HL-60/S4 (cell line): ENCODE measurements at regions not wholly inside any gene's neighbourhood (a gene's known extent, or its start where the extent isn't known, plus 50 kb on each side); places are given as distances from the start of the nearest gene placed in this dataset.

Experiments used
- in situ Hi-C: fragments of 300-500 bp; cut with MboI; formaldehyde crosslinking; loops from 2 replicates; pipeline ENCODE4 v1.14.3; 2022; ENCODE audit warnings: low sequenced_read_pairs

DNA sequence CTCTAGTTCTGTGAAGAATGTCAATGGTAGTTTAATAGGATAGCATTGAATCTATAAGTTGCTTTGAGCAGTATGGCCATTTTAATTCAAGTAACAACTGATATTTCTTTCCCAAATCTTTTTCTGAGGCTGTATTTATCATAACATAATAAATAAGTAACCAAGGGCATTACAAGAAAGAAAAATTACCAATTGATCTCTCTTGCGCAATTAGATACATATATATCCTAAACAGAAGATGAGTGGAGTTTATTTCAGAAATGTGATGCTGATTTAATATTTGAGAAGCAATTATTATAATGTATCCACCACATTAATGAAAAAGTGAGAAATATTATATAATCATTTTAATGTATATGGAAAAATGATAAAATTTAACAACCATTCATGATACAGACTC, 802.5 kb upstream of the AGA start:
- in situ Hi-C loops, result no loop called here

GRCh38 chr4:178255172-178255571, 812.9 kb upstream of the AGA start:
- in situ Hi-C loops, result no loop called here

DNA sequence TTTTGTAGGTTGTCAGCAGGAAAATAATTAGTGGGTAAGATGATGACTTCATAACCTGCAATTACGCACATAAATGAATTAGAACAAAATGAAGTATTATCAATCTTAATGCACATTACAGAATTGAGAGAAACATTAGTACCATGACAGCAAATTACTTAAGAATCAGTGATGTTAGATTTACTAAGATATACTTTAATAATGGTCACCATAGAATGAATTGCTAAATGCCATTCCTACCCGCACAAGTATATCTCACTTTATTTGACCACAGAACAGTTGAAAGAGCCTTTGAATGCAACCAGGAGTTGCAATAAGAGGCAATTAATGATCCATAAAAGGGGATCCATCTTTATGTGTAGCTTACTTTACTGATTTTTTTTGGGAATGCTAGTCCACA, 816.4 kb upstream of the AGA start:
- in situ Hi-C loops, result no loop called here

DNA sequence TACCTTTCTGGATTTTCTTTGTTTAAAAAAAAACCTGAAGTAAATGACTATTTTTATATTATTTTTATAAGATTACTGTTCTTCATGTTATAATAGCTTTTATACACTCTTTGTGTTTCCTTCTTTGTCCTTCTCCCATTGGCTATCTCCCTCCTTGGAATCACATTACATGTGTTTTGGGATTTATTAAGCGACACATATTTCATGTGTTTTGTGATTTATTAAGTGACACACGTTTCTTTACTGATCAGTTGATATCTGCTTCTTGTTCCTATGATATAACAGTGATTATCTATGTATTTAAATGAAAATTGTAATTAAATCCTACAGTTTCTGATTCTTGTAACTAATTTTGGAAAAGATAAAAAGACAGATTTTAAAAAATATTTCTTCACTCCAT, 817.3 kb upstream of the AGA start:
- in situ Hi-C loops, result no loop called here

DNA sequence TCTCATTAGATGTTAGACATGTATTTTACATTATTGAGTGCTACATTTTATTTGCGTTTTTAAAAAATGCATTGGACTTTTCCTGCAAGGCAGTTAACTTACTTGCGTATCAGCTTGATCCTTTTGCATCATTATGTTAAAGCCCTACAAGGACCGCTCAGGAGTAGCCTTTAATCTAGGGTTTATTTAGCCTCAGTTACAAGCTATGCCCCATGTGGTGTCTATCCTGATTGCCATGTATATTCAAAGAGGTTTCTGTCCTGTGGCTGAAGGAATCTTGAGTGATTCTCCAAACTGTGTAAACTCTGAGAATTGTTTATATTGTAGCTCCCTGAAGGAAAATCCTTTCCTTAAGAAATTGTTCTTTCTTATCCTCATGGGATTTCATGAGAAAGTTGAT, 821.8 kb upstream of the AGA start:
- in situ Hi-C loops, result no loop called here

DNA sequence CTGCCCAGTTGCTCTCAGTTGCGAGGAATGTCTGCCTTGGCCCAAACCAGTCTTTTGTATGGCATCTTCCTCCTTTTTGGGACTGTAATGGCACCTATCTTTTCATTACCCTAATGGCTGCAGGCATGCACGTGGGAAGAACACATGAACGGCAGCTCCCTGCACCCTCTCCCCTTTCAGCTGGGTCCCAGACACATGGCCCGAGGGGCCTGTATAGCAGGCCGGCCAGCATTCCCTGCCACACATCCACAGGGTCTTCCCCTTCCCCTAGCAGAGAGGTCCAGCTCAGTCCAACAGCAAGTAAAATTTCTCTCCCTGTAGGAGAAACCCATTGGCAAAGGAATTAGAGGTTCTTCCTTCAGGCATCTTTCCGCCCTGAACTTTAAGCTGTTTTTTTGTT, 829.1 kb upstream of the AGA start:
- in situ Hi-C loops, result no loop called here

- in situ Hi-C loops, result no loop called here
These were observed 830.9 kb upstream of the AGA start for GRCh38 chr4:178273168-178273567.

DNA sequence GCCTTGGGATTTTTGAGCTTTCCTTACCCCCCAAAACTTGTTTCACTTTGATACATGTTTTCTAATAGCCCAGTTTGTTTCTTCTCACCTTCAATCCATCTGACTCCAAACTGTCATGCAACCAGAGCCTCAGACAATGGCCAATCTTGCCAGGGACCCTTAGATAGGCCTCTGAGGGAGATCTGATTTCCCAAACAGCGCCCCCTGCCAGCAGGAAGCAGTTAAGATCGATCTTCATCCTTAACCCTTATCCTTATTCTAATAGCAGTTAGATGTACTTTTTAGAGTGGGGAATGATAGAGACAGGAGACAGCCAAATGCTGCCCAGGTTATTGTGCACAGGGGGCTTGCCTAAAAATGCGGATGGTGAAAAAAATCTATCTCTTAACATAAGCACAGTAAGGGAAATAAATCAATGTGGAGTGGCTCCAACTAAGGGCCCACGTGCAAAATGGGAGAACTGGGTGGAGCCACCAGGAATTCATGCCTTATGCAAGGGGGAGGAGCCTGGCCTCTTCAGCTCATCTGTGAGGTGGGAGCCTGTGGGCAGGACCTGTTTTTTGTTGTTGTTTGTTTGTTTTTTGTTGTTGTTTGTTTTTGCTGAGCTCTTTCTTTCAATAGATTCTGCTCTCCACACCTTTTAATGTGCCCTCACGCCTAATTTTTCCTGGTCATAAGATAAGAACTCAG, 833.6 kb upstream of the AGA start:
- in situ Hi-C loops, result no loop called here

DNA sequence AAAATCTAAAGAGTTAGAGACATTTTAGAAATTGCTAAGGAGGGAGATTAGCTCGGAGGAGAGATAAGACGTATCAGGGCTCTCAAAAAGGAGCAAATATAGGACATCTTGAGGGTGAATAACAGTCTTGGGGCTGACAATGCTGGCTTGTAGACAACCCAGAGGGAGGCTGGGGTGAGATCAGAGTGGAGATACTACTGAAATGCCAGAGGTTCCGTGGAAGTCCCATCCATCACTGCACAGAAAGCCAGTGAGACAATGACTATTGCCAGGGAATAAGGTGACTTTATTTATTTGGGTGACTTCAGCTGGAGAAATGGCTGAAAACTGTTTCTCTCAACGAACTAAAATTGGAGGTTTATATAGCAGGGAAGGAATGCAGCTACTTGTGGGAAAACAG, 838.1 kb upstream of the AGA start:
- in situ Hi-C loops, result no loop called here

GRCh38 chr4:178288462-178288861, 846.2 kb upstream of the AGA start:
- in situ Hi-C loops, result no loop called here

- in situ Hi-C loops, result no loop called here
These were observed 851.4 kb upstream of the AGA start for GRCh38 chr4:178293601-178294000.

- in situ Hi-C loops, result no loop called here
These were observed 854.4 kb upstream of the AGA start for GRCh38 chr4:178296669-178297068.

DNA sequence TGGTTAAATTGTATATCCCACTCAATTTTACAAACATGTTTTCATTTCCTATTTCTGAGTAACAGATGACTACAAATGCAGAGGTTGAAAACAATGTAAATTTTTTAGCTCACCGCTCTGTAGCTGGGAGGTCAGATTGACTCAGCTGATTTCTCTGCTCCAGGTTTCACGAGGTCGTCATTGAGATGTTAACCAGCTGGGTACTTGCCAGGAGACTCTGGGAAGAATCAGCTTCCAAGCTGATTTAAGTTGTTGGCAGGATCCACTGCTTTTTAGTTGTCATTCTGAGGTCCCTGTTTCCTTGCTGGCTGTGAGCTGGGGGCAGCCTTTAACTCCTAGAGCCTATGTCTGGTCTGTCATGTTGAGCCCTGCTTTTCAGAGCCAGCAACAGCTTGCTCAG, 864.3 kb upstream of the AGA start:
- in situ Hi-C loops, result no loop called here

DNA sequence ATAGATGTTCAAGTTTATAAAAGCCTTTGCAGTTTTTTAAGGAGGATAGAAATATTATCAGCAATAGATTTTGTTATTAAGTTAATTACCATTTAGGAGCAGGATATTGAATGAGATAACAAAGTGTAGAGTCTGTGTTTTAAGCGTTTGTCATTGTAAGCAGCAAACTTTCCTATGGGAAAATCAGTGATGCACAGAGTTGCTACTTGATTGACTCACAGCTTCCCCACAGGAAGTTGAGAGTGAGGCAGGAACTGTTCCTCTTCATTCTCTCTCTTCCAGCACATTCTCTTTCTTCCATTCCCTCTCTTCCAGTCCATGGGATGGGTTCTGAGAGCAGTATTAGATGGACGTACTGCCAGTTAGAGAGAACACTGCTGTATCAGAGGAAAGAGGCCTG, 867.7 kb upstream of the AGA start:
- in situ Hi-C loops, result no loop called here

- in situ Hi-C loops, result no loop called here
These were observed 869.8 kb upstream of the AGA start for GRCh38 chr4:178311997-178312396.

- in situ Hi-C loops, result no loop called here
These were observed 872.0 kb upstream of the AGA start for GRCh38 chr4:178314287-178314686.

GRCh38 chr4:178316211-178316610, 874.0 kb upstream of the AGA start:
- in situ Hi-C loops, result no loop called here

DNA sequence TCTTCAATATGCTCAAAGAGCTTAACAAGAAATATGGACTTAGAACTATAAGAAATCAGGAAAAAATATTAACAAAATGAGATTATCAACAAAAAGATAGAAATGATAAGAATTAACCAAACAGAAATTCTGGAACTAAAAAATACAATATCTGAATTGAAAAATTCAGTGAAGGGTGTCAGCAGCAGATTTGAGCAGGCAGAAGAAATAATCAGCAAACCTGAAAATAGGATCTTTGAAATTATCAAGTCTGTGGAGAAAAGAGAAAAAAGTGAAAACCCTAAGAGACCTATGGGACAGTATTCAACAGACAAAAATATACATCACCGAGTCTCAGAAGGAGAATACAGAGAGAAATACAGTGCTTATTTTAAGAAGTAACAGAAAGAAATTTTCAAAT, 877.8 kb upstream of the AGA start:
- in situ Hi-C loops, result no loop called here

- in situ Hi-C loops, result no loop called here
These were observed 880.4 kb upstream of the AGA start for GRCh38 chr4:178322524-178323183.

GRCh38 chr4:178329226-178329872, 887.1 kb upstream of the AGA start:
- in situ Hi-C loops, result no loop called here

DNA sequence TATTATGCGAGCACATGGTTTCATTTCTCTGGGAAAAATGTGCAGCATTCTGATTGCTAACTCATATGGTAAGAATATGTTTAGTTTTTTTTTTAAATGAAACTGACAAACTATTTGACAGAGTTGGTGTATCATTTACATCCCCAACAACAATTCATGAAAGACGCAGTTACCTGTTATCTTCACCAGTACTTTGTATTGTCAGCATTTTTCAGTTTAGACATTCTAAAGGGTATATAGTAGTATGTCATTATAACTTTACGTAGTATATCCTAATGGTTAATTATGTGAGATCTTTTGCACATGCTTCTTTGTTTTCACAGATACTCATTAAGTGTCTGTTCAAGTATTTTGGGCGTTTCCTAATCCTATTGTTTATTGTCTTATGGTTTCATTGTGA, 891.1 kb upstream of the AGA start:
- in situ Hi-C loops, result no loop called here

DNA sequence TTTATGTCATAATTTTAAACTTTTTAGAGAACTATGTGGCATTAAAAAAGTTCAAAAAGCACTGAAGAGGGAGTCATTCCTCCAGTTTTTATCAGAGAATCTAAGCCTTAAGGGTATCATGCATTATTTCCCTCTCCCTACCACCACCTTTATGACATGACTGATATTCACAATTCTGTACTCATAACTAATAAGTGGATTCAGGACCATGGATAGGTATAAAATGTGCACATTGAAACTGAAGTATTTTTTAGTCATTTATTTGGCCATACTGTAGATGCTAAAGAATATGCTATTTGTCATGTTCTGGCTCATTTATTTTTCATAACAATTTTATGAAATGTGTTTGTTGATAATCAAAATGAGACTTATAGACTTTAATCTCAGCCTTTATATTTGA, 897.5 kb upstream of the AGA start:
- in situ Hi-C loops, result no loop called here
